Stimulated activated CD4-positive, alpha-beta T cell treated with anti-CD3 and anti-CD28 coated beads, Interleukin-2, amount 100 ng/mL, for 4 hours (primary cell): ENCODE measurements at regions not wholly inside any gene's neighbourhood (a gene's known extent, or its start where the extent isn't known, plus 50 kb on each side); places are given as distances from the start of the nearest gene placed in this dataset.
A peak's percentile ranks its signal among the peaks of the same experiment; 100 is the strongest.
"Not testable (repeated sequence)": the region's sequence is repeated elsewhere in the genome, so short reads cannot be mapped to it uniquely, and the experiment has no call there.

Experiments
- DNase-seq: peaks from one replicate; pipeline ENCODE4 v3.0.0-alpha.2; 2020; ENCODE audit warnings: low read depth

DNA sequence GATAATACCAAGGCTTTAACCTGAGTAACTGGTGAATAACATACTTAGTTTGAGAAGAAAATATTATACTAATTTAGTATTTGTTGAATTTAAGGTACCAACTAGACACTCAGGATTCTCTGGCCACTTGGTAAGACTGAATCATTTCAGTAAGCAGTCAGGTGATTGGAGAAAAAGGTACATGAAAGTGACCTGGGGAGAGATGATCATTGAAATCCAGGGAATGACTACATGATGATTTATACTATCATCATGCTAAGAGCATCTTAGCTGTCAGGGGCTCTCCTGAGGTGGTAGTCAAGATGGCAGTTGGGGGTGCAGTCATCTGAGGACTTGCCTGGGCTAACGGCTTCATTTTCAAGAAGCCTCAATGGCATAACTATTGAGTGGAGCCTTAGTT lies 571.2 kb upstream of the ACVR2A start:
- no peak for DNase-seq

GRCh38 chr2:147273106-147273505 lies 571.7 kb upstream of the ACVR2A start:
- DNase-seq = no peak

- DNase-seq = not testable (repeated sequence)
Measured at GRCh38 chr2:147269581-147269980, 575.2 kb upstream of the ACVR2A start.

GRCh38 chr2:147260241-147260640 lies 584.6 kb upstream of the ACVR2A start:
- DNase-seq = no peak

DNA sequence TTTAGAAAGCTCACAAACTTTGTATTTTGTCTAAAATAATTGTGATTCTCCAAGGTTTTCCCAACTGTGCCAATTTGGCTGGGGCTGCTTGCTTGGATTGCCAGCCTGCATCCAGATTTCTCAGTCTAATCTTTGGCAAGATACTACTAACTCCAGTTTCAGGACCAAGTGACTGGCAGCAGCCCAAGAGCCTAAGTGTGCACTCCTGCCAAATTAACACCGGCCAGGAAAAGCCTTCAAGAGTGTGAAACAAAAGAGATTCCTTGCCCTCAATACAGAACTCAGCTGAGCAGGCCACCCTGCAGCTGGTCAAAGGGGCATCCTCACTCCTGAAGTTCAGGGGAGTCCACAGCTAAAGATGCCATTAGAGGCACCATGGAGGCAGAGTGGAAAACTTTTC lies 589.0 kb upstream of the ACVR2A start:
- no peak for DNase-seq

- DNase-seq = no peak
Measured at GRCh38 chr2:147250652-147251356, 594.0 kb upstream of the ACVR2A start.

DNA sequence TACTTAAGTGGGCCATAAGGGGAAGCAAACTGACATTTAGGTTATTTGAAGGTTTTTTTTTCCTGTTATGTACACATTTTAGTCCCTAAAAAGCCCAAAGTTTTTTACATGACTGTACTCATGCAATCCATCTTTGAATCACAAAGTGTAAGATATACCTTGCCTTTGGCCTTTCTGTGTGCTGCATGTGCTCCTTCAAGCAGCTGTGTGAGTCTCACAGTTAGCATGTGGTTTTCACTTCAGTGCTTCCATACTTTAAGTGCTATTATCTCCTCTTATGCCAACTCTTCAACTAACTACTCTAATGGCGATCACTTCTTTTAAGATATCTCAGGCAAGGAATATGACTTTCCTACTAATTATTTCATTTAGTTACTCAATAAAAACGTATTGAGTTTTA lies 597.1 kb upstream of the ACVR2A start:
- no peak for DNase-seq

GRCh38 chr2:147242445-147242844 lies 602.4 kb upstream of the ACVR2A start:
- DNase-seq = no peak

- no peak for DNase-seq
Measured at GRCh38 chr2:147236601-147237000, 608.2 kb upstream of the ACVR2A start.

- no peak for DNase-seq
Measured at GRCh38 chr2:147232225-147232669, 612.6 kb upstream of the ACVR2A start.

DNA sequence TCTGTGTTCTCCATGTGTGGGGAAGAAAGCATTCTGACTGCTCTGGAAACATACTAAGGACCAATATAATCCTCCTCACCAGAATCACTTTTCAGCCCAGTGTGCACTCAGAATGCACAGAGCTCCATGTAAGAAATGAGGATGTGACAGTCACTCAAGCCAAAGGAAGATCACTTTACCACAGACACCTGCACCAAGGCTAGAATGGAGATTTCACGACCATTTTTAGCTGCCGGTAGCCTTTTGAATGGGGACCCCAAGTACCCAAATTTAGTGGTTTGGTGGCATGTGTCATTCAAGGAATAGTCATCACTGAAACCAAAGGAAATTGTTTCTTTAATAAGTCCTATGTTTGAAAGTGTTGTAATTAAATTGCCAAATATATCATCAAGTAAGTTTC lies 613.2 kb upstream of the ACVR2A start:
- no peak for DNase-seq

DNA sequence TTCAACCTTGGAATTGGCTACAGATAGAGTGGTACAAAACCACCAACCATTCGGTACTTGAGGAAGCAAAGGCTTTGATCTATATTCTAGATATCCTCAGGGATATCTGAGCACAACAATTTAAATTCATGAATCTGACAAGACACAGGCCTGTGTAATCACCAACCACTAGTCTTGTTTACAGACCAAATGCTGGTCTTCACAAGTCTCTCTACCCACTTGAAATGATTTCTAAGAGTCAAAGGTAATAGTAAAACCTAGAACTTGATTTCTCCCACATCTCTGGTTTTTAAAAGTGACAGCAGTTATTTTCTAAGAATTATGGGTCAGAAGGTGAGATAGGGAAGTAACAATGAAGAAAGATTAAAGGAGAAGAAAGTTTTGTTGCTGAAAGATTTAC lies 613.7 kb upstream of the ACVR2A start:
- DNase-seq = no peak

DNA sequence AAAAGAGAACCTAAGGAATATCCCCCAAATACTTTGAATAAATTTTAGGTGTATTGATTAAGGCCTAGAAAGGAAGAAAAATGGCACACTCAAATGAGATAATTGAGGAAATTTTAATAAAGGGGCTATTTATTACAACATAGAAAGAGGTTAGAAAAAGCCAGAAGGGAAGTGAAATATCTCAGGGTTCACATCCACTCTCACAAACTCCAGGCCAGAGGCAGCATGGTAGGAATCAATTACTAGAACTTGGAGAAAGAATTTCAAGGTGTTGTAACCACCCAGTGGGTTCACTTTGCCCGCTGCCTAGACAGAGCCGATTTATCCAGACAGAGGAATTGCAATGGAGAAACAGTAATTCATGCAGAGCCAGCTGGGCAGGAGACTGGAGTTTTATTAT lies 617.5 kb upstream of the ACVR2A start:
- DNase-seq = no peak

DNA sequence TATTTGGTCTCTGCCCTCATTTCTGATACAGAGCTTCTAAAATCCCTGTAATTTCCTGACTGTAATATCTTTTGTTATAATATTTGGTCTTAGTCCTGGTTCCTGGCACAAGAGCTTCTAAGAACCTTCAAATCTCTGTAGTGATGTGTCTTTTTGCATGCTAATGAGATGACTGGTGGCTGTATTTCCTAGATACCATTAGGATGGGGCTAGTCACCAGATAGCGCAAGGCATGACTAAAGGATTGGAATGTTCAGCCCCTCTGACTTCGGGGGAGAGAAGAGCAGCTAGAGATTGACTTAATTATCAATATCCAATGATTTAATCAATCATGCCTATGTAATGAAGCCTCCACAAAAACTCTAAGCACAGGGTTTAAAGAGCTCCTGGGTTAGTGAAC lies 620.8 kb upstream of the ACVR2A start:
- no peak for DNase-seq

DNA sequence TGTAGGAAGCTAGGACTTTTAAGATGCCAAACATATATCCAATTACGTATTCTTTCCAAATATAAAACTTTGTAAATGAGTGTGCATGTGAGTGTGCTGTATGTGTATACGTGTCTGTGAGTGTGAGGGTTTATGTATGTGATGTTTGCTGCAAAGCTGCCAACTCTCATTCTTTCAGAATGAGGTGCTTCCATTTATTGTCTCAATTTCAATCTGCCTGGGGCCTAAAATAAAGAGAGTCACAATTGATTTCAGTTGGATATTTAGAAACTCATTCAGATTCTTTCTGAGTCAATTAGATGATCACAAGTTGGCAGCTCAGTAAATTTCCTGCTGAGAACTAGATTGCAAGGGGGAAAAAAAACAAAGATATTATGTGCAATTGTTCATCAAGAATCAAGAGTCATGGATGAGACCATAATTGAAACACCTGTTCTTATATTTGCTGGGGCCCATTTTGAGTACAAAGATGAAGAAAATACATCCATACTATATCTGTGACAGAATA lies 621.2 kb upstream of the ACVR2A start:
- no peak for DNase-seq

GRCh38 chr2:147223119-147223518 lies 621.7 kb upstream of the ACVR2A start:
- no peak for DNase-seq

DNA sequence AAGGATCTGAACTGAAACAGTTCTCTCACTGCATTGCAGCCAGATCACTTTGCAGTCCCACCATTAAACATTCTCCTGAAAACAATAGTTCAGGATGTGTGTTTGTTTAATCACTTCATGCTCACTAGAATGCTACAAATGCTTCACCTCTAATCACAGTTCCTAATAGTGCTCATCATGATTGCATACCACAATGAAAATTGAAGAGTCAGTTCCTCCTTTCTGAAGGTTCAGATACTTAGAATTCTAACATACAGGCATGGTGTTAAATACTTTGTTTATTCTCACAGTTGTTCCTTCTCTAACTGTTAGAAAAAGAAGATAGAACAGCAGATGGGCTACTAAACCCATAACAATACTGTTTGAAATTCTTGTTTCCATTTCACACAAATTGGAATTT lies 622.3 kb upstream of the ACVR2A start:
- DNase-seq = no peak

- DNase-seq = no peak
Measured at GRCh38 chr2:147214914-147215313, 629.9 kb upstream of the ACVR2A start.

- no peak for DNase-seq
Measured at GRCh38 chr2:147211484-147211883, 633.3 kb upstream of the ACVR2A start.

DNA sequence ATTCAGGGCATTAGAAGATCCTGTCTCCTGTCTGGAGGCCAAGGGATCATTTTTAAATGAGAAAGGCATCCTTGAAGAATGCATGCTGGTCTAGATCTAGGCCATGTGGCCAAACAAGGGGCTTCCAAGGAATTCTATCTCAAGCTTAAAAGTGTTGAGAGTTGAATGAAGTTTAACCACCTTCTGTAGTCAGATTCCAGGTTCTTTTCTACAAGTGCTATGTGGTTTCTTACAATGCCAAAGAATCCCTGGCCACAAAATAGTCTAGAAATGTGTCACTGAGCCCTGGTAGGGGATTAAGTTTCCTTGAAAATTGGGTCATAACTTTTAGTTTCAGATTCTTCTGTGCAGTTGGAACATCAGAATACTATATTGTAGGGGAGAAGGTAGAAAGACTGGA lies 640.7 kb upstream of the ACVR2A start:
- no peak for DNase-seq

DNA sequence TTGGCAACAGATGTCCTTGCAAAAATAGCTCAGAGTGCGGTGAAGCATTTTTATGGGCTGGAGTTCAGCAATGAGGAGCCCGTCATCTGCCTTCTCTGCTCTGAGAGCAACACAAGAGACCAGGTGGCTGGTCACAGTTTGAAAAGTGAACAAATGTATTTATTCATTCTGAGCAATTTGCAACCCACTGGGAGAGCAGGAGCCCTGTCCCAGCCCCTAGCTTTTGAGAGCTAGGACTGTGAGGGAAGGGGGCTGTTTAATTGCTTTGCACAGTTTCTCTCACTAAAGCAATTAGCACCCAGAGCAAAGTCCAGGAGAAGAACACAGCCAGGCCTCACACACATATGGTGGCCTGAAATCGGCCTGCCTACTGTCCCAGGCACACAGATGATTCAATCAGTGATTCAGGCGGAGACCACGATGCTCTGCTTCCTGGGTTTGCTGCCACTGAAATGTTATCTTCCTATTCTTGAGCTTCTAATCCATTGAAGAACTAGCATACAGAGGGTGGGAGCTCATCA lies 646.1 kb upstream of the ACVR2A start:
- no peak for DNase-seq

- no peak for DNase-seq
Measured at GRCh38 chr2:147197754-147198483, 646.9 kb upstream of the ACVR2A start.

GRCh38 chr2:147182260-147182659 lies 662.6 kb upstream of the ACVR2A start:
- DNase-seq = peak; percentile 44
